Ovary (tissue), 7 donors: ENCODE measurements at regions not wholly inside any gene's neighbourhood (a gene's known extent, or its start where the extent isn't known, plus 50 kb on each side); places are given as distances from the start of the nearest gene placed in this dataset.
"Not testable (repeated sequence)": the region's sequence is repeated elsewhere in the genome, so short reads cannot be mapped to it uniquely, and the experiment has no call there.

ENCODE experiments used
- DNase-seq, 5 donors: peaks; one replicate each; pipeline ENCODE4 v3.0.0-alpha.2; 2019 to 2020
- H3K27ac ChIP-seq, 2 donors: fragments of 200-600 bp; one replicate each; pipeline versions ENCODE4 v1.5.1 to v1.8.0; 2019 to 2022
- H3K27me3 ChIP-seq: fragments of 200-600 bp; one replicate; pipeline ENCODE4 v1.8.0; 2022
- H3K36me3 ChIP-seq: fragments of 200-600 bp; sonication (generic); one replicate; pipeline ENCODE4 v1.5.1; 2019
- H3K4me1 ChIP-seq: one replicate; pipeline ENCODE4 v1.8.1; 2013; ENCODE audit warnings: mild to moderate bottlenecking, moderate library complexity; ENCODE audit not compliant: insufficient read depth
- H3K4me3 ChIP-seq: fragments of 200-600 bp; sonication (generic); one replicate; pipeline ENCODE4 v1.5.1; 2017
- H3K9me3 ChIP-seq, 2 donors: fragments of 200-600 bp in 1 of 2; sonication (generic) in 1 of 2; one replicate each; pipeline versions ENCODE4 v1.5.1 to v1.8.1; 2013 to 2019; ENCODE audit warnings: mild to moderate bottlenecking in 1 of 2, moderate library complexity in 1 of 2
- EP300 ChIP-seq: sonication (generic); formaldehyde crosslinking; IDR thresholded peaks from one replicate; pipeline ENCODE4 v1.6.1; 2017; ENCODE audit warnings: antibody characterized with exemption
- POLR2A ChIP-seq: fragments of 450-650 bp; IDR thresholded peaks from one replicate; pipeline ENCODE4 v1.6.1; 2017; ENCODE audit warnings: antibody characterized with exemption, mild to moderate bottlenecking, moderate library complexity
- WGBS, 3 donors: extraction: QIAGEN DNeasy Blood & Tissue Kit in 1 of 3; methylation state at CpG; one replicate each; pipeline versions ENCODE4 v1.1.5 to v1.1.7; 2013 to 2017; 5-methylcytosine and 5-hydroxymethylcytosine counted together
- intact Hi-C, 4 donors: fragments of 100-400 bp; cut with DNase I; formaldehyde crosslinking; loops; one replicate each; pipeline versions ENCODE4 v1.11.0 to v1.15.1; 2022 to 2023
- TF ChIP-seq, protein P1 (sequence below), 3 donors: fragments of 450-650 bp in 2 of 3; fragments of 200-600 bp in 1 of 3; IDR thresholded peaks; one replicate each; pipeline versions ENCODE4 v1.5.1 to v1.8.0; 2016 to 2022; ENCODE audit warnings: antibody characterized with exemption in 3 of 3, mild to moderate bottlenecking in 1 of 3
- donor health status: DM: no; HTN: no; CAD: no; lungs with moderate emphysema.
- donor health status: DM: no; HTN: no; CAD: no.
- donor health status: Bipolar disorder and iron deficiency.
- donor health status: DM: no; HTN: no; CAD: no.
- donor health status: DM: yes; HTN: yes; CAD: no.

DNA sequence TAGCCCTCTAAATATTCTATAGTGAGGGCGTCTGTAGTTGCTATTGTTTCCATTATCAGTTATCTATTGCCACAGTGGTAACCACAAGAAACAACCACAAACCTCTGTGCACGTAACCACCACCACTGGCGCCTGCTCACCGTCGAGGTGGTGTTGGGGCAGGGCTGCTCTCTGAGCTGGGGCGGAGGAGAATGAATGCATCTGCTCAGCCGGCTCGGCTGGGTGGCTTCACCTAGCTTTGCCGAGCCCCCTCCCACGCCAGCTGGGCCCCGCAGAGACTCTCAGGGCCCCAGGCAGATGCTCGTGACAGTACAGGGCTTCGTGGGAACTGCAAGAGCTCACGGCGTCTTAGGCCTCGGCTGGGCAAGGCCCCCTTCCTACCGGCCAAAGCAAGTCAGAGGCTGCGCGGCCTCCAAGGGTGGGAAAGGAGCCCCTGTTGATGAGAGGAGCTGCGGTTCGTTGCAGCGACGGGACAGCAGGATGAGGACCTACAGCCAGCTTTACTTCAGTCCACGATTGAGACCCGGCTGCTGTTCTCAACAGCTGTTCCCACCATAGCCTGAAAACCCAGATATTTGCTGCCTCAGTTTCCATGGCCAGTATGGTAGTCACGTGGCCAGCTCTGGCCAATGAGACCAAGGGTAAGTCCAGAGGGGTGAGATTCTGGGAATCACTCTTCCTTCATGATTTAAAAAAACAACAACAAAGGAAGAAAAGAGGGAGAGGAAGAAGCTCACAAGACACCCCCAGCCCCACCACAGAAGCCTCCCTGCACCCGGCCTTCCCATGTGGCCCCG is 120.2 kb upstream of the AFDN start:
- H3K36me3 ChIP-seq = no peaks in the 10 kb centered on the region
- H3K9me3 ChIP-seq = no peaks in the 10 kb centered on the region
- H3K4me3 ChIP-seq = no peak overlapping the region
- 90 to 92% (median 90%) methylated on average over 28 of the region's 28 CpGs for WGBS, 3 donors
- no peaks in the 10 kb centered on the region for H3K27me3 ChIP-seq
- no peaks in the 10 kb centered on the region for H3K4me1 ChIP-seq
- TF ChIP-seq POLR2A (no peak), EP300 (no peak)
- TF ChIP-seq, protein P1, sequence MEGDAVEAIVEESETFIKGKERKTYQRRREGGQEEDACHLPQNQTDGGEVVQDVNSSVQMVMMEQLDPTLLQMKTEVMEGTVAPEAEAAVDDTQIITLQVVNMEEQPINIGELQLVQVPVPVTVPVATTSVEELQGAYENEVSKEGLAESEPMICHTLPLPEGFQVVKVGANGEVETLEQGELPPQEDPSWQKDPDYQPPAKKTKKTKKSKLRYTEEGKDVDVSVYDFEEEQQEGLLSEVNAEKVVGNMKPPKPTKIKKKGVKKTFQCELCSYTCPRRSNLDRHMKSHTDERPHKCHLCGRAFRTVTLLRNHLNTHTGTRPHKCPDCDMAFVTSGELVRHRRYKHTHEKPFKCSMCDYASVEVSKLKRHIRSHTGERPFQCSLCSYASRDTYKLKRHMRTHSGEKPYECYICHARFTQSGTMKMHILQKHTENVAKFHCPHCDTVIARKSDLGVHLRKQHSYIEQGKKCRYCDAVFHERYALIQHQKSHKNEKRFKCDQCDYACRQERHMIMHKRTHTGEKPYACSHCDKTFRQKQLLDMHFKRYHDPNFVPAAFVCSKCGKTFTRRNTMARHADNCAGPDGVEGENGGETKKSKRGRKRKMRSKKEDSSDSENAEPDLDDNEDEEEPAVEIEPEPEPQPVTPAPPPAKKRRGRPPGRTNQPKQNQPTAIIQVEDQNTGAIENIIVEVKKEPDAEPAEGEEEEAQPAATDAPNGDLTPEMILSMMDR (IDR thresholded peaks at IDR 0.05) = no peak
- intact Hi-C loops = no loop called here
- H3K27ac ChIP-seq = no peak overlapping the region
- DNase-seq = no peak

DNA sequence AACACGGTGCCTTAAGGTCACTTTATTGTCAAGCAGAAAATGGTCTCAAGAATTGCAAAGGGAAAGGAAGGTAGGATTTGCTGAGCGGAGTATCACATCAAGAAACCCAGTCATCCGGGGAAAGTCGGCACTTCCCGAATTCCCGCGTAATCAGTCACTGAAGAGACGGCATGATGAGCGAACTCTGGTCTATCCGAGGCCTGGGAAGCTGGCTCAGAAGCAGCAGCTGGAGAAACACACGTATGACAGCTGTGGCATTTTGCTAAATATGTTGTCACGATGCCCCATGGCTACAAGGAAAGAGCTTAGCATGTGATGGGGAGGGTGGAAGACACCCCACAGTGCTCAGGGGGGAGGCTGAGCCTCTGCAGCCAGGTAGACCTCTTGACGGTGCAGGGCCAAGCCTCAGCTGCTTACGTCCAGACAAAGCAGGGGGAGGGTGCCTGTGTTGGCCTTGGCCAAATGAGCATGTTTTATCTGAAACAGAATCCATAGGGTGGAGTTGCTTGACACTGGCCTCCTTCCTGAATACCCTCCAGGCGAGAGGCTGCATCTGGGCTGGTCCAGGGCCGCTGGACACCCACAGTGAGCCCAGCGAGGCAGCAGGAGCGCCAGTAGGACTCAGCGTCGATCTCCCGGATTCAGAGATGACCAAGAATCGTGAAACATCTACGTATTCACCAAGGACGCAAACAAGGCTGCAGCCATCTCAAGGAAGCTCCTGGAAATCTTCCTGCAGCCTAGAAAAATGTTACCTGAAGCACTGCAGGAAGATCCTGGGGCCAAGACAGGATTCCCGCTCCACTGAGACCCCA is 118.8 kb upstream of the AFDN start:
- no peaks in the 10 kb centered on the region for H3K4me1 ChIP-seq
- DNase-seq = no peak
- no peak overlapping the region for H3K27ac ChIP-seq
- H3K27me3 ChIP-seq = no peaks in the 10 kb centered on the region
- TF ChIP-seq, protein P1 (IDR thresholded peaks at IDR 0.05) = no peak
- TF ChIP-seq POLR2A = no peak
- no peak for TF ChIP-seq EP300
- H3K9me3 ChIP-seq = no peaks in the 10 kb centered on the region
- intact Hi-C loops = no loop called here
- no peak overlapping the region for H3K4me3 ChIP-seq
- WGBS, 3 donors = 84 to 89% (median 85%) methylated on average over 24 to 25 of the region's 25 CpGs
- no peaks in the 10 kb centered on the region for H3K36me3 ChIP-seq

DNA sequence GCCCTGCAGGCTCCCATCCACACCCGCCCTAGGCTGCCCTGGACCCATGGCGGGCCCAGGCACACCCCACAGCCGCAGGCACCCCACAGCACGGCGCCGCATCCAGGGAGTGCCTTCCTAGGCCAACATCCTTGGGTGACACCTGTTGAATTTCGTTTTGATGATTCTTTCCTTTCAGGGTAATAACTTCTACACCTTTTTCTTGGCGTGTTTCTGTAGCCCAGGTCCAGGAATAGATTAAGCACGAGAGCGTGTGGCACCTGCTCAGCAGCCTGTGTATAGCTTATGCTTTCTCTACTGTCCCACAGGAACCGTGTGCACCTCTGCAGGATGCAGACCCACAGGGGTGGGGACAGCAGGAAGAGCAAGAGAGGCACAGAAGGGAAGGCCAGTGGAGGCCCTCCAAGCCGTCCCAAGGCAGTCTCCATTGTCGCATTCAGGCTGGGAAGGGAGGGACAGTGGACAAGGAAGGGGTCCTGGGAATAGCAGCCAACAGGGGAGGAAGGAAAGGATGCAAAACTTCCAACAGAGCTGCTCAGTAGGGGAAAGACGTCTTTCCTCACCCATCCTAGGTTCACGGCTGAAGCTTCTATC is 118.1 kb upstream of the AFDN start:
- H3K27me3 ChIP-seq = no peaks in the 10 kb centered on the region
- no peak overlapping the region for H3K4me3 ChIP-seq
- TF ChIP-seq EP300 (no peak), POLR2A (no peak)
- TF ChIP-seq, protein P1 (IDR thresholded peaks at IDR 0.05) = no peak
- no peak for DNase-seq
- H3K27ac ChIP-seq = no peak overlapping the region
- intact Hi-C loops = no loop called here
- no peaks in the 10 kb centered on the region for H3K9me3 ChIP-seq
- WGBS, 3 donors = 90 to 96% (median 94%) methylated on average over 15 of the region's 15 CpGs
- H3K4me1 ChIP-seq = no peaks in the 10 kb centered on the region
- H3K36me3 ChIP-seq = no peaks in the 10 kb centered on the region

DNA sequence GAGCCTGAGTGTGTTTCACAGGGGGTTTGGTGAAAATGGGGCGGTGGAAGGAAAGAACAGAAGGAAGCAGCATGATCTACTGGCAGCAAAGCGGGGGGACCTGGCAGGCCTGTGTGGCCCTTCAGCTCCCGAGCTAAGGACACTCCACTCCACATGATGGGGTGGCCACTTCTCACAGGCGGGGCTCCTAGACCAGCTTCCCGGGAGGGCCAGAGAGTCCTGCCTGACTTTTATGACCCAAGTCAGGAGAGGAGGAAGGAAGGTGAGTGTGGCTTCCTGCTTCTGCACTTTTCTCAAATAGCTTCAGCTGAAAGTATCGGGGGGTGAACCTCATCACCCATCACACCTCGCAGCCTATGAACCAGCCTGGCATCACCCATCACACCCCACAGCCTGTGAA is 117.5 kb upstream of the AFDN start:
- no peaks in the 10 kb centered on the region for H3K9me3 ChIP-seq
- no peak for TF ChIP-seq EP300
- TF ChIP-seq POLR2A = no peak
- TF ChIP-seq, protein P1 (IDR thresholded peaks at IDR 0.05) = no peak
- H3K36me3 ChIP-seq = no peaks in the 10 kb centered on the region
- DNase-seq = no peak
- H3K4me1 ChIP-seq = no peaks in the 10 kb centered on the region
- WGBS, 3 donors = 87 to 94% (median 90%) methylated on average over 7 of the region's 7 CpGs
- no peak overlapping the region for H3K4me3 ChIP-seq
- H3K27me3 ChIP-seq = no peaks in the 10 kb centered on the region
- no peak overlapping the region for H3K27ac ChIP-seq
- intact Hi-C loops = no loop called here

DNA sequence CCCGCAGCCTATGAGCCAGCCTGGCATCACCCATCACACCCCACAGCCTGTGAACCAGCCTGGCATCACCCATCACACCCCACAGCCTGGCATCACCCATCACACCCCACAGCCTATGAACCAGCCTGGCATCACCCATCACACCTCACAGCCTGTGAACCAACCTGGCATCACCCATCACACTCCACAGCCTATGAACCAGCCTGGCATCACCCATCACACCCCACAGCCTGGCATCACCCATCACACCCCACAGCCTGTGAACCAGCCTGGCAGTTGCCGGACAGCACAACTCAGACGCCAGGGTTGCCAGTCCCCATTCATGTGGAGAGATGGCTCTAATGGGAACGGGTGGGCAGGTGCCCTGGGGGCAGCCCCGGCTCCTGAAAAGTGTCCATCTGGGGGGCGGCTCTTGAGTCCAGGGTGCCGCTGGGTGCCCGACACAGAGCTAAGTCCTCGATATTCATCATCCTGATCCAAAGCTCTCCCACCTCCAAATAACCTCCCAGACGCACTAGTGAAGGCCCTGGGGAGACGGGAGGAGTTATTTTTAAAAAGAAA is 116.9 kb upstream of the AFDN start:
- intact Hi-C loops, H3K27me3 ChIP-seq, H3K4me3 ChIP-seq, H3K27ac ChIP-seq, H3K9me3 ChIP-seq, H3K4me1 ChIP-seq, H3K36me3 ChIP-seq, DNase-seq: not testable (repeated sequence)
- WGBS, 3 donors = 91 to 97% (median 93%) methylated on average over 10 to 11 of the region's 11 CpGs
